GM12874 (cell line): ENCODE measurements at regions not wholly inside any gene's neighbourhood (a gene's known extent, or its start where the extent isn't known, plus 50 kb on each side); places are given as distances from the start of the nearest gene placed in this dataset.
A peak's percentile ranks its signal among the peaks of the same experiment; 100 is the strongest.

Experiments used
- TF ChIP-seq, protein P1 (sequence below): IDR thresholded peaks from 2 replicates; pipeline ENCODE4 v1.5.1; 2011; ENCODE audit warnings: low read depth, mild to moderate bottlenecking, control low read depth, low read length, moderate library complexity; ENCODE audit not compliant: insufficient read depth

DNA sequence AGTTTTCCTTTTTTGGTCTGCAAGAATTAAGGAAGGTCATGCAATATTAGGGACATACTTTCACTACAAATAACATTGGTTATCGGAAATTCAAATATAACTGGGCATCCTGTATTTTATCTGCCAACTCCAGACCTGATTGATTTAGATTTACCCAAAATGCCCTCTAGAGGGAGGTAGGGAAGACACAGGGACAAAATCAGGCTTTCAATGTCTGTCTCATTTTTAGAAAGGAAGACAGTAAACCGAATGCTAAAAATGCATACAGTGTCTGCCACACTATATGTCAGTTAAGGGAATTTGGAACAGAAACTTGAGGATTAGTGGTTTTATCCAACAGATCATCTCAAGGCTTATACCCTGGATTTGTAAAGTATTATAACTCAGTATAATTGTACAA lies 161.7 kb upstream of the SOX9 start:
- TF ChIP-seq, protein P1, sequence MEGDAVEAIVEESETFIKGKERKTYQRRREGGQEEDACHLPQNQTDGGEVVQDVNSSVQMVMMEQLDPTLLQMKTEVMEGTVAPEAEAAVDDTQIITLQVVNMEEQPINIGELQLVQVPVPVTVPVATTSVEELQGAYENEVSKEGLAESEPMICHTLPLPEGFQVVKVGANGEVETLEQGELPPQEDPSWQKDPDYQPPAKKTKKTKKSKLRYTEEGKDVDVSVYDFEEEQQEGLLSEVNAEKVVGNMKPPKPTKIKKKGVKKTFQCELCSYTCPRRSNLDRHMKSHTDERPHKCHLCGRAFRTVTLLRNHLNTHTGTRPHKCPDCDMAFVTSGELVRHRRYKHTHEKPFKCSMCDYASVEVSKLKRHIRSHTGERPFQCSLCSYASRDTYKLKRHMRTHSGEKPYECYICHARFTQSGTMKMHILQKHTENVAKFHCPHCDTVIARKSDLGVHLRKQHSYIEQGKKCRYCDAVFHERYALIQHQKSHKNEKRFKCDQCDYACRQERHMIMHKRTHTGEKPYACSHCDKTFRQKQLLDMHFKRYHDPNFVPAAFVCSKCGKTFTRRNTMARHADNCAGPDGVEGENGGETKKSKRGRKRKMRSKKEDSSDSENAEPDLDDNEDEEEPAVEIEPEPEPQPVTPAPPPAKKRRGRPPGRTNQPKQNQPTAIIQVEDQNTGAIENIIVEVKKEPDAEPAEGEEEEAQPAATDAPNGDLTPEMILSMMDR = peak; percentile 31; the same call in 1 of the 2 replicates

DNA sequence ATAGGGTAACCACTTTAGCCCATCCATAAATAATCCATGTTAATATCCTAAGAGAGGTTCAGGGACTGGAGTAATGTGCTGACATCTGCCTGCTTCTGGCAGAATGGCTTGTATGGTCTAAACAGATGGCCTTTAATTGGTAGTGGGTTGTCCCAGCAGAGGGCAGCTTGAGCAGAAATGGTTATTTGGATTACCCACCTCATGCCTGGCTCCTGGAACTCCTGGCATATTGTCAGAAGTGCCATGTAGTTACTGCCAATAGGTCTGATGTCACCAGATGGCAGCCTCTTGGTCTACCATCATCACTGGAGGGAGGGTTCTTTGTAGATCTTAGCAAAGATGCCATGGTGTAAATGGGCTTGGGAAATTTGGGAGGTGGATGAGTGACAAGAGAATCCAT lies 157.5 kb upstream of the SOX9 start:
- TF ChIP-seq, protein P1 = no peak

DNA sequence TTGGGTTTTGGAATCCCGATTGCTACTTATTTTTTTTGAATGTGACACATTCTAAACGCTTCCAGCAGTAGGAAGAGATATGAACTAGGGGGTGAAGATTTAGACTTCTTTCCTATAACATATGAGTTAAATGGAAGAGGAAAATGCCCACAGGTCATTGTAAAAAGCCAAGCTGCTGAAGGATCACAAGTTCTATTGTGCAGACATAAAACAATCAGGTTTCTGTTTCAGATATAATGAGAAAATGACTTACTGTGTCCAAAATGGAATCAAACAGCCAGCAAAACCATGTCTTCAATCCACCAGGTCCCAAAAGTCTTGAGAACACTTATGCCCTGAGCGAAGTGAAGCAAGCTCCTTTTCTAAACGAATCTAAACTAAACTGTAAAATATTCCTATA lies 157.0 kb upstream of the SOX9 start:
- TF ChIP-seq, protein P1 = no peak

DNA sequence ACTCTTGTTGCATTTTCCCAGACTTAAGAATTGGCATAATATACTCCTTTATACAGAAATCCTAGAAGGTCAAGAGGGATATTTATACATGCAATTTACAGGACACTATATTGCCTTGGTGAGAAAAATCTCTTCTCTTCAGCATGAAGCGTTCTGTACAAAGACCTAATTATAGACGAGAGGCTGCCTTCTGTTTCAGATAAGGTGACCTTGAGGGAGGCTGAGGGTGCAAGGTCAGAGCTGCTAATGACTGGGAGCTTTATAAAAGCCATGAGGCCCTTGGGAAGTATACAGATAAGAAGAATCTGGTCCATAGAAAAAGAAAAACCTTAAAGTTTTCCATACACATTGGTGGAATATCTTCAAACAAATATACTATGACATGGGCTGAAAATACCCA lies 156.3 kb upstream of the SOX9 start:
- TF ChIP-seq, protein P1 = no peak

- TF ChIP-seq, protein P1 = no peak
Measured at GRCh38 chr17:71966055-71966454, 154.8 kb upstream of the SOX9 start.

DNA sequence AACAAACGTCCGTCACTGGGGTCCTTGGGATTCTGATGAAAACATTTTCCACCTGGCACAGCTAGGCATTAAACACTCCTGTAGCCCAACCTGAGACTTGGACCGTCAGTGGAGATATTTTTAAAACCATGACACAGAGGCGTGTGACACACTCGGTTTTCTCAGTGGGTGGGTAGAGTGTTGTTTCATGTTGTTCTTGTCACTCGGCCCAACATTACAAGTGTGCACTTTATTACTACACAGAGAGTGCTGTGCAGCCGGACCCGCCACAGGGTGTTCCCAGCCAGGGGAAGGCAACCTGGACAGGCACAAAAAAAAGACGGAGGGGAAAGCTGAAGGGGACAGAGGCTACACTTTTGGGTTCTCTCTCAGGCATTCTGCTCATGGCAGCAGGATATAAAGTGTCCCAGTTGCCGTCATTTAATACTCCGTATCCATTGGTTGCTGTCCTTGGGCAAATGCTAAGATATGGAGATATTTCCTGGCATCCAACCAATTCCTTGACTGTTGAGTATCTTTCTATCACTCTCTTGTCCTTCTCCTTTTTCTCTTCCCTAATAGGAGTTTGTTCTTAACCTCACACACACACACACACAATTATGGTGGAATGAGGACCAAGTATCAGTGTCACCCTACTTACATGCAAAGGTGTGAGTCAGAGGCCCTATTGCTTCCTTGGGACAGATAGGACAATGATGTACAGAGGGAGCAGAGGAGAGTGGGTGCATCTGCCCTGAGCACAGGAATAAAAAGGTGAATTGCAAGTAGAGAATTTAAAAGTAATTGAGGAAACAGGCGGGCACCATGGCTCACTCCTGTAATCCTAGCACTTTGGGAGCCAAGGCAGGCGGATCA lies 154.1 kb upstream of the SOX9 start:
- TF ChIP-seq, protein P1 = no peak

GRCh38 chr17:71969500-71969899 lies 151.3 kb upstream of the SOX9 start:
- TF ChIP-seq, protein P1 = no peak
